ENCODE measurements at regions not wholly inside any gene's neighbourhood (a gene's known extent, or its start where the extent isn't known, plus 50 kb on each side); places are given as distances from the start of the nearest gene placed in this dataset.

DNA sequence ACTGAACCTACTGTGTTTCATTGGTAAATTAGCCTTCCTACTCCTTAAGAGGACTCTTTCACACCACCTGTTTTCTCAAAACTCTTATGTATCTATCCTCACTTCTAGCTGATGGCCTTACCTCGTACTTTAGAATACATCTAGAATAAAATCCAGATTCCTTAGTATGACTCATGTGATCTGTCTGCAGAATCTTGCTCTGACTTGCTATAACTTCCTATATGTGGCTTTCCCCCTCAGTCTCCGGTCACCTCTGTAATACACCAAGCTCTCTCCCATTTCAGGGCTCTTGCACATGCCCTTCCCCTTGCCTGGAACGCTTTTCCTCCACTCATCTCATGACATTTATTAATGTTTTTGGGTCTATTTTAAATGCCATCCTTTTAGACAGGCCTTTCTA lies 95.6 kb upstream of the LHCGR start:
- DNase-seq: no peak

DNA sequence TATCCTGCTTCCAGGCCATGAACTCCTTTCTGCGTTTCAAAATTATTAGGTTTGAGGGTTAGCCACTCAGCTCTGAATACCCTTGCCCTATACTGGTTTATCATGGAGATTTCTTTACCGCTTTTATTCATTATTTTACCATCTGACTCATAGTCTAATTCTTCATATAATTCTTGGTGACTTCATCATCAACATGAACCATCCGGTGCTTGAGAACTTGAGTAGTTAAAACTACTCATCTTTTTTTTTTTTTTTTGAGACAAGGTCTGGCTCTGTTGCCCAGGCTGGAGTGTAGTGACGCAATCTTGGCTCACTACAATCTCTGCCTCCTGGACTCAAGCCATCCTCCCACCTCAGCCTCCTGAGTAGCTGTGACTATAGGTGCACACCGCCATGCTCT lies 94.2 kb upstream of the LHCGR start:
- DNase-seq: no peak

- DNase-seq: no peak
These were observed 90.2 kb upstream of the LHCGR start for GRCh38 chr2:48845684-48846083.

DNA sequence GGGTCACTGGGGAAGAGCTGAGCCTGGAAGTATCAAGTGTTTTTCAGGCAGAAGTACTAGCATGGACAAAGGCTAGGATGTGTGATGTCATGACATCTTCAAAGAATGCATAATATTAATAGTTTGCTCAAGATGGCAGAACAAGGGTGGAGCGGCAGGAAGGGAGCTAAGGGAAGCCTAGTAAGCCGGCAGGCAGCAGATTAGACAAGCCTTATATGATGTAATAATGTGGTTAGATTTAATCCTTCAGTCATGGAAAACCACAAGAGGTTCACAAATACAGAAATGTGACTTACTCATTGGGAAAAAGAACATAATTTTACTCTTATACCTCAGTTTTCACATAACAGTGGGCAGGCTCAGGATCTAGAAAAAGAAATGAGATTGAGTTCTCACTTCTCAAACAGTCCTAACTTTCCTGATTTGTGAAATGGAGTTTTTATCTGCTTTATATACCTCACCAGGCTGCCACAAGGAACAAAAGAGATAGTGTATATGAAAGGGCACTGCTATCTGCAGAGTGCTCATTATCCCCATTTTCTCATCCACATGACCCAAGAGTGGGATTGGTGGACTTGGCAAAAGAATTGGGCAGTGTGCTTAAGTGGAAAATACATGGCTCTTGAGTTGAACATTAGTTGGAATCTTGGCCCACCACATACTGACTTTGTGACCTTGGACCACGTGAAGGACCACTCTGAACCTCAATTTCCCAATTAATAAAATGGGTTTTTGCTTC lies 89.1 kb upstream of the LHCGR start:
- DNase-seq: peak; percentile 2 to 4

GRCh38 chr2:48841126-48841525 lies 85.6 kb upstream of the LHCGR start:
- DNase-seq: no peak

GRCh38 chr2:48838029-48838428 lies 82.5 kb upstream of the LHCGR start:
- DNase-seq: peak in 1 of 2 experiments; percentile 17

GRCh38 chr2:48829569-48829968 lies 74.0 kb upstream of the LHCGR start:
- no peak for DNase-seq

DNA sequence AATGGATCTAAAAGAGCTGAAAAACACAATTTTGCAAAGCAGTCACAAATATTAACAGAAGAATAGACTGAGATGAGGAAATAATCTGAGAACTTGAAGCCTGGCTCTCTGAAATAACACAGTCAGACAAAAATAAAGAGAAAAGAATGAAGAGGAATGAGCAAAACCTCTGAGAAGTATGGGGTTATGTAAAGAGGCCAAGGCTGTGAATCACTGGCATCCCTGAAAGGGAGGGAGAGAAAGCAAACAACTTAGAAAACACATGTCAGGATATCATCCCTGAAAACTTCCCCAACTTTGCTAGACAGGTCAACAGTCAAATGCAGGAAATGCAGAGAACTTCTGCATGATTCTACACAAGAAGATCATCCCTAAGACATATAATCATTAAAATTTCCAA lies 73.5 kb upstream of the LHCGR start:
- no peak for DNase-seq

GRCh38 chr2:48826986-48827385 lies 71.5 kb upstream of the LHCGR start:
- no peak for DNase-seq

GRCh38 chr2:48824116-48824515 lies 68.6 kb upstream of the LHCGR start:
- DNase-seq: no peak

DNA sequence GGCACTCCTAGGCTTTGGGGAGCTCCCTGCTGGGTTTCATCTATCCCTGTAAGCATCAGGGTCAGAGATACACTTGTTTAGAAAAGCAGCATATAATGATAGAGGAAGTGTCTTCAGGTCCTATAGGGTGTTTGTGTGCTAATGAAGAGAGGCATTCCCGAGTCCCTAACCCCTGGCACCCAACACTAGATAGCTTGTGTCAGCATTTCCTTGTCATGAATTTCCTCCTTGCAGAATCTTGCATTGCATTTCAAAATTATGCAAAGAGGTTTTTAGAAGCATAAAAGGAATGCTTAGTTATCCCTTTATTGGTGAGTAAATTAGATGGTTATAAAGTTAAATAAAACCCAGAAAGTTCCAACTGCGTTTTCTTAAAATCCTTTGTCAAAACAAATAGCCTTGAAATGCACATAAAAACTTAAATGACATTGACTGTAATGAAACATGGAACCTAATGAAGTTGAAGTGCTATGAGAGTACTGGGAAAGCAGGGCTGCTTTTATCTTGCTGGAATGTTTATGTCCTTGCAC lies 63.7 kb upstream of the LHCGR start:
- no peak for DNase-seq

GRCh38 chr2:48817355-48817754 lies 61.8 kb upstream of the LHCGR start:
- no peak for DNase-seq

GRCh38 chr2:48812416-48812815 lies 56.9 kb upstream of the LHCGR start:
- no peak for DNase-seq

DNA sequence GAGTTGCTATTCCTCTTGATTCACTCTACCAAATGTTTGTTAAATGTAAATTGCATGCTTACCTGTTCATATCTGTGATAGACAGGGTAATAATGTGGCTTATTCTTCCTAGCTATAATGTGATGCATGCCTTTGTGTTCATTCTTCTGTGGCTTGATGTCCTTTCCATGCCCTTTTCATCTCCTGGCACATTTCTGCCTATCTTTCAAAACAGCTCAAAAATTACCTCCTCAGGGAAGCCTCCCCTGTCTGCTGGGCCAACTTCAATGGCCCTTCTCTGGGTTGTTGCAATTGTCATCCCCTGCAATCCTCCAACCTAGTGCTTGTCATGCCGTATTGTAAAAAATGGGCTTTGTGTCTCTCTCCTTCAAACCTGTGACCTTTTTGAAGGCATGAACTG lies 52.8 kb upstream of the LHCGR start:
- no peak for DNase-seq

Data from Kasumi-1 (cell line).